CD8-positive, alpha-beta memory T cell (primary cell): ENCODE measurements at regions not wholly inside any gene's neighbourhood (a gene's known extent, or its start where the extent isn't known, plus 50 kb on each side); places are given as distances from the start of the nearest gene placed in this dataset.

Source experiments
- CTCF ChIA-PET: fragments of 350-600 bp; sonication (Branson Sonifier 250); formaldehyde crosslinking; loops from one replicate; lab custom pipeline; 2021; ENCODE audit warnings: antibody characterized with exemption; lab: Charles Lee
- POLR2A ChIA-PET: fragments of 350-600 bp; sonication (Branson Sonifier 250); formaldehyde crosslinking; loops from one replicate; lab custom pipeline; 2021; ENCODE audit warnings: antibody characterized with exemption; lab: Charles Lee
- DNase-seq, 5 donors: peaks; one replicate each; pipeline versions ENCODE4 v3.0.0 to v3.0.0-alpha.2; 2020 to 2022; ENCODE audit warnings: mixed read lengths in 1 of 5
- H3K27ac ChIP-seq: one replicate; pipeline ENCODE4 v1.7.0; 2013; ENCODE audit warnings: low read depth, mild to moderate bottlenecking, low read length, moderate library complexity
- H3K27me3 ChIP-seq: 2 replicates; pipeline ENCODE4 v1.7.0; 2013; ENCODE audit warnings: low read length, mild to moderate bottlenecking; ENCODE audit not compliant: insufficient read depth, poor library complexity, severe bottlenecking
- H3K36me3 ChIP-seq: 2 replicates; pipeline ENCODE4 v1.7.0; 2013; ENCODE audit warnings: mild to moderate bottlenecking, low read length, moderate library complexity; ENCODE audit not compliant: insufficient read depth
- H3K4me1 ChIP-seq: 2 replicates; pipeline ENCODE4 v1.7.0; 2013; ENCODE audit warnings: mild to moderate bottlenecking, low read length, moderate library complexity; ENCODE audit not compliant: insufficient read depth
- H3K4me3 ChIP-seq: 2 replicates; pipeline ENCODE4 v1.7.0; 2013; ENCODE audit warnings: mild to moderate bottlenecking, low read length
- H3K9me3 ChIP-seq: 2 replicates; pipeline ENCODE4 v1.7.0; 2013; ENCODE audit warnings: mild to moderate bottlenecking, low read length
- H3K27ac Mint-ChIP-seq, 8 donors: one replicate each; pipeline ENCODE4 v1.8.0; 2020 to 2021; ENCODE audit warnings: mixed read lengths in 8 of 8, mild to moderate bottlenecking in 6 of 8, inconsistent platforms in 3 of 8, moderate library complexity in 3 of 8
- H3K27me3 Mint-ChIP-seq, 2 donors: one replicate each; pipeline ENCODE4 v1.8.0; 2020 to 2021; ENCODE audit warnings: mixed read lengths in 2 of 2, mild to moderate bottlenecking in 1 of 2, moderate library complexity in 1 of 2
- H3K36me3 Mint-ChIP-seq, 3 donors: one replicate each; pipeline ENCODE4 v1.8.0; 2020 to 2021; ENCODE audit warnings: mixed read lengths in 3 of 3, inconsistent platforms in 1 of 3, mild to moderate bottlenecking in 1 of 3
- H3K4me1 Mint-ChIP-seq, 3 donors: one replicate each; pipeline ENCODE4 v1.8.0; 2020 to 2021; ENCODE audit warnings: mixed read lengths in 3 of 3, inconsistent platforms in 1 of 3, mild to moderate bottlenecking in 1 of 3
- H3K4me3 Mint-ChIP-seq, 7 donors: one replicate each; pipeline ENCODE4 v1.8.0; 2020 to 2021; ENCODE audit warnings: mixed read lengths in 7 of 7, mild to moderate bottlenecking in 6 of 7, moderate library complexity in 4 of 7, inconsistent platforms in 2 of 7
- H3K9me3 Mint-ChIP-seq, 5 donors: one replicate each; pipeline ENCODE4 v1.8.0; 2020 to 2022; ENCODE audit warnings: mixed read lengths in 5 of 5, mild to moderate bottlenecking in 3 of 5, moderate library complexity in 2 of 5, inconsistent platforms in 1 of 5

- Mint-ChIP-seq H3K4me1 (no peaks in the 10 kb centered on the region), H3K4me3 (no peak overlapping the region), H3K36me3 (no peaks in the 10 kb centered on the region), H3K27ac (no peak overlapping the region), H3K27me3 (peaks cover 0 to 2% of the 10 kb centered on the region in 2 donors), H3K9me3 (peaks cover 0 to 2% (median 0%) of the 10 kb centered on the region in 5 donors)
- ChIA-PET CTCF (no interaction called here), POLR2A (no interaction called here)
- no peaks in the 10 kb centered on the region for H3K9me3 ChIP-seq
- no peaks in the 10 kb centered on the region for H3K27me3 ChIP-seq
- H3K4me1 ChIP-seq: no peaks in the 10 kb centered on the region
- no peak overlapping the region for H3K4me3 ChIP-seq
- no peak overlapping the region for H3K27ac ChIP-seq
- no peak for DNase-seq
- H3K36me3 ChIP-seq: no peaks in the 10 kb centered on the region
Measured at GRCh38 chrX:10831716-10832502, 211.5 kb upstream of the MID1 start.

DNA sequence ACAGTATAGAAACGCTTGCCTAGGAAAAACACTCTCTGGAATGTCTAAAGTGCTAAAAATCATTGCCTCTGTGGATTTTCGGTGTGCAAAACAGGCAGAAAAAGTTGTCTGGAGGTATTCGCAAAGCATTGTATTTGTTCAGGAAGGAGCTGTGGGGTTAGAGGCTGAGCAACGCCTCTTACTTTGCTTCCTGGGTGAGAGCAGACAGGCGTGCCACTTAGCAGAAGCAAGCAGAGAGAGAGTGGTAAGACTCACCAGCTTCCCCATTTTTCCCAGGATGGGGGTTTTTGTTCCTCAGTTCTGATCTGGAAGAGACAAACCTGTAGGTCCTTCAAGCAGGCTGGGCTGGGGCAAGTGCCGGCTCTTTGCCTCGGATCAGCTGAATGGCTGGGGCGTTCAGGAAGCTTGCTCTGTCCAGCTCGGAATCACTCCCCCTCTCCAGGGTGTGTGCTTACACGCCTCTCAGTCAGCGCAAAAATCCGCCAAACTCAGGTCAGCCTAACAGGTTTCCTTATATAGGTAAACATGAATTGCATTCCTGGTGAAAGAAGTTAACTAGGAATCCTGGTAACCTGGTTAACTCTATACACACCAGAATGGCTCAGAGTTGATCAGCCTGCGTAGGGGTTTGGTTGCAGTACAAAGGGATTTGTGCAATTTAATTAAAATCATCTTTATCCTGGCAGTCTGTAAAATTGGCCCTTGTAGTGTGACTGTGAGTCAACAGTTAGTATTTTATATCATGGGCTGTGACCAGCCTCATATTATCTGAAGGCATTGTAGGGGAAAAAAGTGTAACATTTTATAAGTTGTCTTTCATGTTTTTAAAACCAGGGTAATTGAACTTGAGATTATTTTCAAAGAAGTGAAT lies 213.1 kb upstream of the MID1 start:
- CTCF ChIA-PET: no interaction called here
- Mint-ChIP-seq H3K9me3 (peaks cover 0 to 4% (median 0%) of the 10 kb centered on the region in 5 donors), H3K27me3 (peaks cover 0 to 2% of the 10 kb centered on the region in 2 donors), H3K4me3 (no peak overlapping the region), H3K4me1 (no peaks in the 10 kb centered on the region), H3K27ac (no peak overlapping the region), H3K36me3 (no peaks in the 10 kb centered on the region)
- Histone ChIP-seq H3K27ac (no peak overlapping the region), H3K4me1 (no peaks in the 10 kb centered on the region), H3K36me3 (no peaks in the 10 kb centered on the region), H3K4me3 (no peak overlapping the region), H3K27me3 (no peaks in the 10 kb centered on the region), H3K9me3 (no peaks in the 10 kb centered on the region)
- DNase-seq: no peak
- POLR2A ChIA-PET: no interaction called here

GRCh38 chrX:10841579-10841978 lies 221.2 kb upstream of the MID1 start:
- H3K4me3 ChIP-seq: no peak overlapping the region
- DNase-seq: no peak
- Mint-ChIP-seq H3K4me3 (no peak overlapping the region), H3K27ac (no peak overlapping the region), H3K9me3 (peaks cover 0 to 6% (median 0%) of the 10 kb centered on the region in 5 donors), H3K27me3 (no peaks in the 10 kb centered on the region), H3K36me3 (no peaks in the 10 kb centered on the region), H3K4me1 (no peaks in the 10 kb centered on the region)
- no peak overlapping the region for H3K27ac ChIP-seq
- H3K36me3 ChIP-seq: no peaks in the 10 kb centered on the region
- POLR2A ChIA-PET: no interaction called here
- H3K27me3 ChIP-seq: no peaks in the 10 kb centered on the region
- H3K9me3 ChIP-seq: no peaks in the 10 kb centered on the region
- H3K4me1 ChIP-seq: no peaks in the 10 kb centered on the region
- CTCF ChIA-PET: no interaction called here

- no peaks in the 10 kb centered on the region for H3K27me3 Mint-ChIP-seq
- ChIA-PET CTCF (no interaction called here), POLR2A (no interaction called here)
- Histone ChIP-seq H3K9me3 (no peaks in the 10 kb centered on the region), H3K36me3 (no peaks in the 10 kb centered on the region), H3K4me1 (no peaks in the 10 kb centered on the region), H3K4me3 (no peak overlapping the region), H3K27ac (no peak overlapping the region), H3K27me3 (no peaks in the 10 kb centered on the region)
- H3K4me3 Mint-ChIP-seq: no peak overlapping the region
- H3K9me3 Mint-ChIP-seq: peaks cover 0 to 6% (median 2%) of the 10 kb centered on the region in 5 donors
- no peak for DNase-seq
- no peak overlapping the region for H3K27ac Mint-ChIP-seq
- no peaks in the 10 kb centered on the region for H3K36me3 Mint-ChIP-seq
- H3K4me1 Mint-ChIP-seq: no peaks in the 10 kb centered on the region
Measured at GRCh38 chrX:10842646-10843045, 222.3 kb upstream of the MID1 start.

DNA sequence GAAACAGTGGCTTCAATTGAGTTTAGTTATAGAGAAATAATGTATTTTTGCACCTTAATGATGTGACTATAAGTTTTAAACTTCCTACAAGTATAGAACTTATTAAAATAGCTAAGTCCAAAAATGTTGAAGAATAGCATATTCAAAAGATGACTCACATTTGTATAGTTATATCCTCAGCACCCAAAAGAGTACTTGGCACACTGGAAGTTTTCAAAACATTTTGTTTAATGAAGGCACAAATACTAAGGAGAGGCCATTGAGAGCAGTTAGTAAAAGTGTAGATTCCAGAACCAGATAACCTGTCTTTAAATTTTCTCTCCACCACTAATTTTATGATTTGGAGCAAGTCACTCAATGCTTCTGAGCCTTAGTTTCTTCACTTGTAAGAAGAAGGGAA lies 226.9 kb upstream of the MID1 start:
- H3K36me3 Mint-ChIP-seq: no peaks in the 10 kb centered on the region
- Histone ChIP-seq H3K27ac (no peak overlapping the region), H3K9me3 (no peaks in the 10 kb centered on the region), H3K36me3 (no peaks in the 10 kb centered on the region), H3K27me3 (no peaks in the 10 kb centered on the region), H3K4me1 (no peaks in the 10 kb centered on the region), H3K4me3 (no peak overlapping the region)
- peaks cover 0 to 4% of the 10 kb centered on the region in 2 donors for H3K27me3 Mint-ChIP-seq
- CTCF ChIA-PET: no interaction called here
- POLR2A ChIA-PET: no interaction called here
- H3K4me3 Mint-ChIP-seq: no peak overlapping the region
- H3K4me1 Mint-ChIP-seq: no peaks in the 10 kb centered on the region
- H3K9me3 Mint-ChIP-seq: peaks cover 0 to 4% (median 2%) of the 10 kb centered on the region in 5 donors
- no peak overlapping the region for H3K27ac Mint-ChIP-seq
- DNase-seq: no peak

DNA sequence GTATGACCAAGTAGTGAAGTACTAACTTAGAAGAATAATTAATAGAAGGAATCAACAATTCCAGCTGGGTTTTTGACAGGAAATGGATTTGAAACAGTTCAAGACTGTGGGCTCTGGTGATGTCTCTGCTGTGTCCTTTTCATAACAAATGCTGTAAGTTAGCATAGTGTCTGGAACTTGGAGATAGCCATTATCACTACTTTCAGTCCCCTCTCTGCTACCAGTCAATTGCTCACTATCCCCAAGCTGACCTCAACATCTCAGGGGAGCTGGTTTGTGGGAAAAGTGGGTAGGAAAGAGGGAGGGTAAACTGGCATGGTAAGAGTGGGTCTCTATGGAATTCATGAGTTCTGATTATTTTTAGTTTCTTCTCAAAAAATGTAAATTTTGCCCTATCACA lies 231.4 kb upstream of the MID1 start:
- Histone ChIP-seq H3K4me3 (no peak overlapping the region), H3K4me1 (no peaks in the 10 kb centered on the region), H3K27me3 (no peaks in the 10 kb centered on the region), H3K9me3 (no peaks in the 10 kb centered on the region), H3K36me3 (no peaks in the 10 kb centered on the region), H3K27ac (no peak overlapping the region)
- no peak overlapping the region for H3K27ac Mint-ChIP-seq
- POLR2A ChIA-PET: no interaction called here
- H3K4me1 Mint-ChIP-seq: no peaks in the 10 kb centered on the region
- H3K9me3 Mint-ChIP-seq: peaks cover 0 to 6% (median 3%) of the 10 kb centered on the region in 5 donors
- no peak for DNase-seq
- H3K36me3 Mint-ChIP-seq: no peaks in the 10 kb centered on the region
- H3K4me3 Mint-ChIP-seq: no peak overlapping the region
- peaks cover 0 to 4% of the 10 kb centered on the region in 2 donors for H3K27me3 Mint-ChIP-seq
- CTCF ChIA-PET: no interaction called here

- Mint-ChIP-seq H3K4me3 (no peak overlapping the region), H3K27ac (no peak overlapping the region)
- CTCF ChIA-PET: no interaction called here
Measured at GRCh38 chrX:10854594-10854993, 234.2 kb upstream of the MID1 start.

GRCh38 chrX:10855845-10856244 lies 235.5 kb upstream of the MID1 start:
- H3K4me3 ChIP-seq: no peak overlapping the region
- no peak for DNase-seq
- no peaks in the 10 kb centered on the region for H3K27me3 Mint-ChIP-seq
- H3K27ac ChIP-seq: no peak overlapping the region
- peaks cover 0 to 10% (median 3%) of the 10 kb centered on the region in 5 donors for H3K9me3 Mint-ChIP-seq
- no peaks in the 10 kb centered on the region for H3K27me3 ChIP-seq
- H3K4me1 Mint-ChIP-seq: no peaks in the 10 kb centered on the region
- H3K4me1 ChIP-seq: no peaks in the 10 kb centered on the region
- no peak overlapping the region for H3K4me3 Mint-ChIP-seq
- no peaks in the 10 kb centered on the region for H3K36me3 ChIP-seq
- H3K9me3 ChIP-seq: no peaks in the 10 kb centered on the region
- H3K36me3 Mint-ChIP-seq: no peaks in the 10 kb centered on the region
- no peak overlapping the region for H3K27ac Mint-ChIP-seq
- POLR2A ChIA-PET: no interaction called here
- CTCF ChIA-PET: no interaction called here

More at GRCh38 chrX:10854594-10854993, 234.2 kb upstream of the MID1 start:
- H3K4me1 Mint-ChIP-seq: no peaks in the 10 kb centered on the region
- Histone ChIP-seq H3K4me1 (no peaks in the 10 kb centered on the region), H3K4me3 (no peak overlapping the region), H3K27me3 (no peaks in the 10 kb centered on the region), H3K27ac (no peak overlapping the region), H3K9me3 (no peaks in the 10 kb centered on the region), H3K36me3 (no peaks in the 10 kb centered on the region)
- H3K27me3 Mint-ChIP-seq: peaks cover 0 to 2% of the 10 kb centered on the region in 2 donors
- no peaks in the 10 kb centered on the region for H3K36me3 Mint-ChIP-seq
- peaks cover 0 to 10% (median 6%) of the 10 kb centered on the region in 5 donors for H3K9me3 Mint-ChIP-seq
- no peak for DNase-seq
- POLR2A ChIA-PET: no interaction called here
